Lower lobe of right lung (tissue), 2 donors: ENCODE measurements at regions not wholly inside any gene's neighbourhood (a gene's known extent, or its start where the extent isn't known, plus 50 kb on each side); places are given as distances from the start of the nearest gene placed in this dataset.
"Not testable (repeated sequence)": the region's sequence is repeated elsewhere in the genome, so short reads cannot be mapped to it uniquely, and the experiment has no call there.

ENCODE experiments used
- ATAC-seq, 2 donors: fragments of 200-7000 bp; cut with Tn5 transposase; one replicate each; pipeline ENCODE4 v1.9.1; 2020 to 2022; ENCODE audit warnings: mild to moderate bottlenecking in 2 of 2, moderate library complexity in 2 of 2
- DNase-seq: peaks from one replicate; pipeline ENCODE4 v3.0.0-alpha.2; 2020
- H3K27ac ChIP-seq: fragments of 200-600 bp; one replicate; pipeline ENCODE4 v1.8.0; 2022
- H3K27me3 ChIP-seq: fragments of 200-600 bp; one replicate; pipeline ENCODE4 v1.8.0; 2022; ENCODE audit warnings: low read depth
- H3K36me3 ChIP-seq: fragments of 200-600 bp; one replicate; pipeline ENCODE4 v1.8.0; 2022; ENCODE audit warnings: mild to moderate bottlenecking
- H3K4me1 ChIP-seq: fragments of 200-600 bp; one replicate; pipeline ENCODE4 v1.8.0; 2022
- H3K4me3 ChIP-seq: fragments of 200-600 bp; one replicate; pipeline ENCODE4 v1.8.0; 2022; ENCODE audit warnings: mild to moderate bottlenecking
- H3K9me3 ChIP-seq: fragments of 200-600 bp; one replicate; pipeline ENCODE4 v1.8.0; 2022
- CTCF ChIP-seq: fragments of 200-600 bp; IDR thresholded peaks from one replicate; pipeline ENCODE4 v1.8.0; 2022; ENCODE audit warnings: antibody characterized with exemption, mild to moderate bottlenecking
- intact Hi-C: fragments of 100-400 bp; cut with DNase I; formaldehyde crosslinking; loops from one replicate; pipeline ENCODE4 v1.11.0; 2022
- donor health status: DM: no; HTN: yes; CAD: no; lungs with severe emphysema.

DNA sequence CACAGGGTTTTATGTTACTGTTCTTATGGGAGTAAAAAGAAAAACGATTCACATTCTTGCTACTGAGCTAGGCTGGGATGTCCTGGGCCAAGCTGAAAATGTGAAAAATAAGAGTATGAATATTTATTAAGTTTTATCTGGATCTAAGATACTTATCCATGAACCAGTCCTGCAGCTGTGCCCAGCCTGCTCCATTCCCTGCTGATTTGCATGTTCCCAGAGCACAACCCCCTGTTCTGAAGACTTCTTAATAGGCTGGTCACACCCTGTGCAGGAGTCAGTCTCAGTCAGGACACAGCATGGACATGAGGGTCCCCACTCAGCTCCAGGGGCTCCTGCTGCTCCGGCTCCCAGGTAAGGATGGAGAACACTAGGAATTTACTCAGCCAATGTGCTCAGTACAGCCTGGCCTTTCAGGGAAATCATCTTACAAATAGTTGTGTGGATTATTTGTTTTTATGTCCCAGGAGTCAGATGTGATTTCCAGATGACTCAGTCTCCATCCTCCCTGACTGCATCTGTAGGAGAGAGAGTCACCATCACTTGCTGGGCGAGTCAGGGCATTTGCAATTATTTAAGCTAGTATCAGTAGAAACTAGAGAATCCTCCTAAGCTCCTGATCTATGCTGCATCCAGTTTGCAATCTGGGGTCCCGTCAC is 1319.1 kb downstream of the RPIA start:
- ATAC-seq, DNase-seq, H3K9me3 ChIP-seq, intact Hi-C loops, H3K36me3 ChIP-seq, H3K27ac ChIP-seq, H3K27me3 ChIP-seq, H3K4me3 ChIP-seq, H3K4me1 ChIP-seq: not testable (repeated sequence)

GRCh38 chr2:90011101-90011443 is 1319.6 kb downstream of the RPIA start:
- H3K27me3 ChIP-seq, DNase-seq, H3K9me3 ChIP-seq, intact Hi-C loops, ATAC-seq, H3K27ac ChIP-seq, H3K4me3 ChIP-seq, H3K4me1 ChIP-seq, H3K36me3 ChIP-seq: not testable (repeated sequence)

GRCh38 chr2:90019908-90020307 is 1328.4 kb downstream of the RPIA start:
- H3K9me3 ChIP-seq, H3K27me3 ChIP-seq, intact Hi-C loops, H3K4me3 ChIP-seq, H3K4me1 ChIP-seq, DNase-seq, H3K36me3 ChIP-seq, H3K27ac ChIP-seq, ATAC-seq: not testable (repeated sequence)

DNA sequence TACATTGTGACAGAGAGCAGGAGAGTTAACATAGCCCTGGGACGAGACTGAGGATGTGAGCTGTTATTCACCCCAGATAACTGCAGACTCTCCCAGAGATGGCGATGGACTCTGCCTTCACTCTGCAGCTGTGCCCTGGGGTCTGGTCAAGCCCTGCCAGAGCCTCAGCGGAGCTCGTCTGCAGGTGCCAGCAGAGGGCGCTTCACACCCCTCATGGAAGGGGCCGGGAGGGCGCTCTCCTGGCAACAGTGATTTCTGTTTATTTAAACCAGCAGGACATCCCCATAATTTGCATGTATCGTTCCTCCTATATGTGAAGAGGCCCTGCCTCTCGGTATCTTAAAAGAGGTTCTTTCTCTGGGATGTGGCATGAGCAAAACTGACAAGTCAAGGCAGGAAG is 1329.8 kb downstream of the RPIA start:
- ATAC-seq: peak in 1 of 2 donors; percentile 62

GRCh38 chr2:90027231-90027643 is 1335.8 kb downstream of the RPIA start:
- H3K27me3 ChIP-seq, DNase-seq, H3K27ac ChIP-seq, H3K9me3 ChIP-seq, H3K4me3 ChIP-seq, H3K36me3 ChIP-seq, intact Hi-C loops, H3K4me1 ChIP-seq: not testable (repeated sequence)
- peak; percentile 59 to 62 for ATAC-seq
- peak; percentile 26 for TF ChIP-seq CTCF

More for the DNA sequence above, 1329.8 kb downstream of the RPIA start:
- DNase-seq, H3K4me1 ChIP-seq, H3K4me3 ChIP-seq, H3K27me3 ChIP-seq, H3K36me3 ChIP-seq, H3K27ac ChIP-seq, intact Hi-C loops, H3K9me3 ChIP-seq: not testable (repeated sequence)

- H3K27me3 ChIP-seq, H3K4me1 ChIP-seq, H3K27ac ChIP-seq, H3K9me3 ChIP-seq, intact Hi-C loops, H3K4me3 ChIP-seq, H3K36me3 ChIP-seq: not testable (repeated sequence)
- DNase-seq (peak; percentile 59), ATAC-seq (peak; percentile 54 to 83)
These were observed 1337.1 kb downstream of the RPIA start for GRCh38 chr2:90028381-90029079.

GRCh38 chr2:90029080-90029428 is 1337.6 kb downstream of the RPIA start:
- H3K4me3 ChIP-seq, H3K27me3 ChIP-seq, H3K9me3 ChIP-seq, H3K27ac ChIP-seq, ATAC-seq, H3K4me1 ChIP-seq, H3K36me3 ChIP-seq, DNase-seq, intact Hi-C loops: not testable (repeated sequence)

DNA sequence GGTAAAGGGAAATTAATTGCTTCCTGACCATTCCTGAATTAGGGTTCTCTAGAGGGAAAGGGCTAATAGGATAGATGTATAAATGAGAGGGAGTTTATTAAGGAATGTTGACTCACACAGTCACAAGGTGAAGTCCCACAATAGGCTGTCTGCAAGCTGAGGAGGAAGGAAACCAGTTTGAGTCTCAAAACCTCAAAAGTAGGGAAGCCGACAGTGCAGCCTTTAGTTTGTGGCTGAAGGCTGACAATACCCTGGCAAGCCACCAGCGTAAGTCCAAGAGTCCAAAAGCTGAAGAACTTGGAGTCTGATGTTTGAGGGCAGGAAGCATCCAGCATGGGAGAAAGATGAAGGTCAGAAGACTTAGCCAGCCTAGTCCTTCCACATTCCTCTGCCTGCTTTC is 1340.8 kb downstream of the RPIA start:
- H3K27ac ChIP-seq, H3K9me3 ChIP-seq, DNase-seq, H3K27me3 ChIP-seq, ATAC-seq, intact Hi-C loops, H3K4me3 ChIP-seq, H3K36me3 ChIP-seq, H3K4me1 ChIP-seq: not testable (repeated sequence)

- H3K27me3 ChIP-seq, ATAC-seq, intact Hi-C loops, H3K9me3 ChIP-seq, H3K4me3 ChIP-seq, H3K36me3 ChIP-seq, H3K4me1 ChIP-seq, DNase-seq, H3K27ac ChIP-seq: not testable (repeated sequence)
These were observed 1344.9 kb downstream of the RPIA start for GRCh38 chr2:90036335-90036734.

DNA sequence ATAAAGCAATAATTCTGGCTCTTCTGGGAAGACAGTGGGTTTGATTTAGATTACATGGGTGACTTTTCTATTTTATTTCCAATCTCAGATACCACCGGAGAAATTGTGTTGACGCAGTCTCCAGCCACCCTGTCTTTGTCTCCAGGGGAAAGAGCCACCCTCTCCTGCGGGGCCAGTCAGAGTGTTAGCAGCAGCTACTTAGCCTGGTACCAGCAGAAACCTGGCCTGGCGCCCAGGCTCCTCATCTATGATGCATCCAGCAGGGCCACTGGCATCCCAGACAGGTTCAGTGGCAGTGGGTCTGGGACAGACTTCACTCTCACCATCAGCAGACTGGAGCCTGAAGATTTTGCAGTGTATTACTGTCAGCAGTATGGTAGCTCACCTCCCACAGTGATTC is 1347.6 kb downstream of the RPIA start:
- intact Hi-C loops, ATAC-seq: not testable (repeated sequence)

GRCh38 chr2:90047776-90048175 is 1356.3 kb downstream of the RPIA start:
- DNase-seq, H3K4me1 ChIP-seq, H3K27ac ChIP-seq, H3K4me3 ChIP-seq, H3K27me3 ChIP-seq, H3K9me3 ChIP-seq, ATAC-seq, H3K36me3 ChIP-seq, intact Hi-C loops: not testable (repeated sequence)

More for the DNA sequence above, 1347.6 kb downstream of the RPIA start:
- not testable (repeated sequence) for H3K9me3 ChIP-seq, DNase-seq, H3K36me3 ChIP-seq, H3K27ac ChIP-seq, H3K4me1 ChIP-seq, H3K4me3 ChIP-seq, H3K27me3 ChIP-seq

DNA sequence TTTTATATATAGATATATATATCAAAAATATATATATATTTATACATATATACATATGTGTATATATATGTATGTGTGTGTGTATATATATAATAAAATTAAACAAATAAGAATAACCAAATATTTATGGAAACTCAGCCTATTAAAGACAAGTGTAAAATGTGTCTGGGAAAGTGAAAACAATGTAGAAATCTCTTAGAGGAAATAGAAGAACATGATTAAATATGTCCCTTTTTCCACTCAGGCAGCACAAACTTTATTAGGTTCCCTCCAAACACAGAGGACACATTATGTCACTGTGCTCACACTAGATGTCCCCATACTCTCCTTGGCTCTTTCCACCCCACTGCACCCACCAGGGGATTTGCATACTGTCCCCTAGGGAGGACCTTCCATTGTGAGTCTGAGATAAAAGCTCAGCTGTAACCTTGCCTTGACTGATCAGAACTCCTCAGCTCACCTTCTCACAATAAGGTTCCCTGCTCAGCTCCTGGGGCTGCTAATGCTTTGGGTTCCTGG is 1360.7 kb downstream of the RPIA start:
- H3K36me3 ChIP-seq, ATAC-seq, H3K27me3 ChIP-seq, DNase-seq, intact Hi-C loops, H3K4me3 ChIP-seq, H3K4me1 ChIP-seq, H3K27ac ChIP-seq, H3K9me3 ChIP-seq: not testable (repeated sequence)
